Ascending aorta (tissue), 2 donors: ENCODE measurements at regions not wholly inside any gene's neighbourhood (a gene's known extent, or its start where the extent isn't known, plus 50 kb on each side); places are given as distances from the start of the nearest gene placed in this dataset.

Experiments used
- DNase-seq, 2 donors: peaks; one replicate each; pipeline ENCODE4 v3.0.0-alpha.2; 2019; ENCODE audit warnings: low spot score in 2 of 2
- H3K27ac ChIP-seq, 2 donors: fragments of 200-600 bp; sonication (generic); one replicate each; pipeline ENCODE4 v1.5.1; 2016 to 2017; ENCODE audit warnings: mild to moderate bottlenecking in 1 of 2
- H3K27me3 ChIP-seq: fragments of 200-600 bp; sonication (generic); one replicate; pipeline ENCODE4 v1.5.1; 2017
- H3K36me3 ChIP-seq, 2 donors: fragments of 200-600 bp; sonication (generic); one replicate each; pipeline ENCODE4 v1.5.1; 2016
- H3K4me1 ChIP-seq, 2 donors: fragments of 200-600 bp; sonication (generic); one replicate each; pipeline ENCODE4 v1.5.1; 2016 to 2017; ENCODE audit warnings: mild to moderate bottlenecking in 1 of 2
- H3K4me3 ChIP-seq, 2 donors: fragments of 200-600 bp; sonication (generic); one replicate each; pipeline ENCODE4 v1.5.1; 2016 to 2017; ENCODE audit warnings: mild to moderate bottlenecking in 1 of 2
- H3K9me3 ChIP-seq, 2 donors: fragments of 200-600 bp; sonication (generic); one replicate each; pipeline ENCODE4 v1.5.1; 2016
- intact Hi-C: fragments of 100-400 bp; cut with DNase I; formaldehyde crosslinking; loops from one replicate; pipeline ENCODE4 v1.15.1; 2023
- TF ChIP-seq, protein P1 (sequence below), 3 experiments: fragments of 200-600 bp in 2 of 3; fragments of 450-650 bp in 1 of 3; sonication (generic) in 2 of 3; IDR thresholded peaks; one replicate each; pipeline ENCODE4 v1.5.1; 2016 to 2019; ENCODE audit warnings: antibody characterized with exemption in 3 of 3, mild to moderate bottlenecking in 1 of 3, moderate library complexity in 1 of 3

- DNase-seq: no peak
- H3K4me1 ChIP-seq: no peaks in the 10 kb centered on the region
Observed at GRCh38 chr10:117781216-117781831, 238.8 kb downstream of the EMX2 start.

GRCh38 chr10:117782276-117782675, 239.7 kb downstream of the EMX2 start:
- DNase-seq: no peak
- intact Hi-C loops: no loop called here
- TF ChIP-seq, protein P1, sequence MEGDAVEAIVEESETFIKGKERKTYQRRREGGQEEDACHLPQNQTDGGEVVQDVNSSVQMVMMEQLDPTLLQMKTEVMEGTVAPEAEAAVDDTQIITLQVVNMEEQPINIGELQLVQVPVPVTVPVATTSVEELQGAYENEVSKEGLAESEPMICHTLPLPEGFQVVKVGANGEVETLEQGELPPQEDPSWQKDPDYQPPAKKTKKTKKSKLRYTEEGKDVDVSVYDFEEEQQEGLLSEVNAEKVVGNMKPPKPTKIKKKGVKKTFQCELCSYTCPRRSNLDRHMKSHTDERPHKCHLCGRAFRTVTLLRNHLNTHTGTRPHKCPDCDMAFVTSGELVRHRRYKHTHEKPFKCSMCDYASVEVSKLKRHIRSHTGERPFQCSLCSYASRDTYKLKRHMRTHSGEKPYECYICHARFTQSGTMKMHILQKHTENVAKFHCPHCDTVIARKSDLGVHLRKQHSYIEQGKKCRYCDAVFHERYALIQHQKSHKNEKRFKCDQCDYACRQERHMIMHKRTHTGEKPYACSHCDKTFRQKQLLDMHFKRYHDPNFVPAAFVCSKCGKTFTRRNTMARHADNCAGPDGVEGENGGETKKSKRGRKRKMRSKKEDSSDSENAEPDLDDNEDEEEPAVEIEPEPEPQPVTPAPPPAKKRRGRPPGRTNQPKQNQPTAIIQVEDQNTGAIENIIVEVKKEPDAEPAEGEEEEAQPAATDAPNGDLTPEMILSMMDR (IDR thresholded peaks at IDR 0.05): no peak
- no peaks in the 10 kb centered on the region for H3K4me1 ChIP-seq
- no peaks in the 10 kb centered on the region for H3K36me3 ChIP-seq
- H3K27me3 ChIP-seq: no peaks in the 10 kb centered on the region
- H3K4me3 ChIP-seq: no peak overlapping the region
- no peaks in the 10 kb centered on the region for H3K9me3 ChIP-seq
- no peak overlapping the region for H3K27ac ChIP-seq

More at GRCh38 chr10:117781216-117781831, 238.8 kb downstream of the EMX2 start:
- Histone ChIP-seq H3K4me3 (no peak overlapping the region), H3K27ac (no peak overlapping the region), H3K9me3 (no peaks in the 10 kb centered on the region), H3K27me3 (no peaks in the 10 kb centered on the region), H3K36me3 (no peaks in the 10 kb centered on the region)
- TF ChIP-seq, protein P1 (IDR thresholded peaks at IDR 0.05): no peak
- intact Hi-C loops: no loop called here

DNA sequence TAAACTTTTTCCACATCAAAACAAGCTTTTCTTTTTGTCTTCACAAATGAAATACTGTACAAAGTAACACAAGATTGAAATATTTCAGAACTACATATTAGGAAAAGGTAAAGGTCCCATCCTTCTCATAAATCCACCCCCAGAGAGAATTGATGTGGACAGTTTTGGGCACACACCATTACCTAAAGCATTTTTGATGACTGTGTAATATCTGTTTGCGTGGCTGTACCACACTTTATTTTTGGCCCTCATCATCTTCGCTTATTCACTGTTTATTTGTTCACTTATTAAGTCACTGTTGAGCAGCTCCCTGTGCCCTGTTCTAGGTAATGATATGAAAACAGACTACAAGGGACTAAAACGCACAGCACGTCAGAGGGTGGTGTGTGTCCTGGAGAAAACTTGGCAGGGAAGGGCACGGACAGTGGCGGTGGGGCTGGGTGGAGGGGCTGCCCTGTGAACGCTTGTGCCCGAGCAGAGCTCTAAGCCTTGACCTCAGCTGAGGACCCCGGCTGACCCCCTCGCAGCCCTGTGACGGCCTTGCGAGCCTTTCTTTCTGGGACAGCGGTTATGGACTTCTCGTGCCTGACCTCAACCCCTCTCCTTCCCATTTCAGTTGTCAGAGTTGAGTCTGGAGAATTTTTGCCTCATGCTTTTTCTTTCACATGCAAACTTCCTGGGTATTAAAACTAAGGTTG, 241.3 kb downstream of the EMX2 start:
- Histone ChIP-seq H3K36me3 (no peaks in the 10 kb centered on the region), H3K4me1 (no peaks in the 10 kb centered on the region), H3K9me3 (no peaks in the 10 kb centered on the region), H3K27me3 (no peaks in the 10 kb centered on the region), H3K4me3 (no peak overlapping the region), H3K27ac (no peak overlapping the region)
- TF ChIP-seq, protein P1 (IDR thresholded peaks at IDR 0.05): no peak
- no peak for DNase-seq
- intact Hi-C loops: no loop called here

- Histone ChIP-seq H3K27me3 (no peaks in the 10 kb centered on the region), H3K36me3 (no peaks in the 10 kb centered on the region), H3K27ac (no peak overlapping the region), H3K9me3 (no peaks in the 10 kb centered on the region), H3K4me3 (no peak overlapping the region), H3K4me1 (no peaks in the 10 kb centered on the region)
- intact Hi-C loops: no loop called here
- TF ChIP-seq, protein P1 (IDR thresholded peaks at IDR 0.05): no peak
- DNase-seq: no peak
Observed at GRCh38 chr10:117784776-117785175, 242.2 kb downstream of the EMX2 start.

GRCh38 chr10:117788911-117789310, 246.4 kb downstream of the EMX2 start:
- no peak for DNase-seq
- Histone ChIP-seq H3K27ac (no peak overlapping the region), H3K9me3 (no peaks in the 10 kb centered on the region), H3K4me1 (no peaks in the 10 kb centered on the region), H3K27me3 (no peaks in the 10 kb centered on the region), H3K4me3 (no peak overlapping the region), H3K36me3 (no peaks in the 10 kb centered on the region)
- TF ChIP-seq, protein P1 (IDR thresholded peaks at IDR 0.05): no peak
- intact Hi-C loops: no loop called here
